Progenitor cell of endocrine pancreas (in vitro differentiated cells): ENCODE measurements at regions not wholly inside any gene's neighbourhood (a gene's known extent, or its start where the extent isn't known, plus 50 kb on each side); places are given as distances from the start of the nearest gene placed in this dataset.

ENCODE experiments used
- DNase-seq: peaks from one replicate; pipeline ENCODE4 v3.0.0; 2021; ENCODE audit warnings: low spot score; ENCODE audit not compliant: unreplicated experiment
- H3K27ac Mint-ChIP-seq: 2 replicates; pipeline ENCODE4 v1.8.0; 2021; ENCODE audit warnings: mild to moderate bottlenecking, moderate library complexity, mixed read lengths
- H3K27me3 Mint-ChIP-seq: 2 replicates; pipeline ENCODE4 v1.8.0; 2021; ENCODE audit warnings: mixed read lengths
- H3K36me3 Mint-ChIP-seq: 2 replicates; pipeline ENCODE4 v1.8.0; 2022; ENCODE audit warnings: mixed read lengths; ENCODE audit not compliant: insufficient read depth
- H3K4me1 Mint-ChIP-seq: 2 replicates; pipeline ENCODE4 v1.8.0; 2021; ENCODE audit warnings: low read depth, mixed read lengths
- H3K4me3 Mint-ChIP-seq: 2 replicates; pipeline ENCODE4 v1.8.0; 2021; ENCODE audit warnings: low read depth, mild to moderate bottlenecking, moderate library complexity, mixed read lengths
- H3K9me3 Mint-ChIP-seq: 2 replicates; pipeline ENCODE4 v1.8.0; 2021; ENCODE audit warnings: low read depth, mixed read lengths
- TF ChIP-seq, protein P1 (sequence below): fragments of 200-600 bp; sonication (generic); IDR thresholded peaks from one replicate; pipeline ENCODE4 v1.5.0; 2021; ENCODE audit warnings: antibody characterized with exemption, mild to moderate bottlenecking; ENCODE audit not compliant: unreplicated experiment

DNA sequence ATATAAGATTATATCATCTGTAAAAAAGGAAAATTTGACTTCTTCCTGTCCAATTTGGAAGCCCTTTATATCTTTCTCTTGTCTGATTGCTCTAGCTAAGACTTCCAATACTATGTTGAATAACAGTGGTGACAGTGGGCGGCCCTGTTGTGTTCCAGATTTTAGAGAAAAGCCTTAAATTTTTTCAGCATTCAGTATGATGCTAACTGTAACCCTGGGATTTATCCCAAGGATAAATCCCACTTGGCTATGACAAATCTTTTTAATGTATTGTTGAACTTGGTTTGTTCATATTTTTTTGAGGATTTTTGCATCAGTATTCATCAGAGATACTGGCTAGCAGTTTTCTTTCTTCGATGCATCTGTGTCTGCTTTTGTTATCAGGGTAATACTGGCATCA, 217.2 kb upstream of the ARSJ start:
- TF ChIP-seq, protein P1, sequence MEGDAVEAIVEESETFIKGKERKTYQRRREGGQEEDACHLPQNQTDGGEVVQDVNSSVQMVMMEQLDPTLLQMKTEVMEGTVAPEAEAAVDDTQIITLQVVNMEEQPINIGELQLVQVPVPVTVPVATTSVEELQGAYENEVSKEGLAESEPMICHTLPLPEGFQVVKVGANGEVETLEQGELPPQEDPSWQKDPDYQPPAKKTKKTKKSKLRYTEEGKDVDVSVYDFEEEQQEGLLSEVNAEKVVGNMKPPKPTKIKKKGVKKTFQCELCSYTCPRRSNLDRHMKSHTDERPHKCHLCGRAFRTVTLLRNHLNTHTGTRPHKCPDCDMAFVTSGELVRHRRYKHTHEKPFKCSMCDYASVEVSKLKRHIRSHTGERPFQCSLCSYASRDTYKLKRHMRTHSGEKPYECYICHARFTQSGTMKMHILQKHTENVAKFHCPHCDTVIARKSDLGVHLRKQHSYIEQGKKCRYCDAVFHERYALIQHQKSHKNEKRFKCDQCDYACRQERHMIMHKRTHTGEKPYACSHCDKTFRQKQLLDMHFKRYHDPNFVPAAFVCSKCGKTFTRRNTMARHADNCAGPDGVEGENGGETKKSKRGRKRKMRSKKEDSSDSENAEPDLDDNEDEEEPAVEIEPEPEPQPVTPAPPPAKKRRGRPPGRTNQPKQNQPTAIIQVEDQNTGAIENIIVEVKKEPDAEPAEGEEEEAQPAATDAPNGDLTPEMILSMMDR: no peak
- H3K9me3 Mint-ChIP-seq: peaks cover 21% of the 10 kb centered on the region

DNA sequence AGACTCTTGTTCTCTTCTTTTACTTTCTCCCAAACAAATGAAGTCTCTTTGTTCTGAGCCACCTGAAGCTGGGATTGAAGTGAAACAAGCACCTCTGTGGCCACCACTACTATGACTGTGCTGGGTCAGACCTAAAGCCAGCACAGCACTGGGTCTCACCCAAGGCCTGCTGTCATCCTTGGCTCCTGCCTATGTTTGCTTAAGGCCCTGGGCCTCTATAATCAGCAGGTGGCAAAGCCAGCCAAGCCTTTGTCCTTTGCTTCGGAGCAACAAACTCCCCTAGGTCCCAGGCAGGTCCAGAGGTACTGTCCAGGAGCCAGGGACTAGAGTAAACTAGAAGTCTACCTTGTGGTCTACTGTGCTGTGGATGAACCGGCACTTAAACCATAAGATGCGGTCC, 220.6 kb upstream of the ARSJ start:
- Mint-ChIP-seq H3K9me3 (peaks cover 21% of the 10 kb centered on the region), H3K4me3 (no peak overlapping the region), H3K4me1 (no peaks in the 10 kb centered on the region), H3K36me3 (no peaks in the 10 kb centered on the region), H3K27ac (no peak overlapping the region), H3K27me3 (no peaks in the 10 kb centered on the region)
- DNase-seq: no peak
- TF ChIP-seq, protein P1: no peak

More for the DNA sequence above, 217.2 kb upstream of the ARSJ start:
- no peak for DNase-seq
- H3K4me1 Mint-ChIP-seq: peaks cover 3% of the 10 kb centered on the region
- H3K36me3 Mint-ChIP-seq: no peaks in the 10 kb centered on the region
- H3K27ac Mint-ChIP-seq: no peak overlapping the region
- no peak overlapping the region for H3K4me3 Mint-ChIP-seq
- no peaks in the 10 kb centered on the region for H3K27me3 Mint-ChIP-seq

DNA sequence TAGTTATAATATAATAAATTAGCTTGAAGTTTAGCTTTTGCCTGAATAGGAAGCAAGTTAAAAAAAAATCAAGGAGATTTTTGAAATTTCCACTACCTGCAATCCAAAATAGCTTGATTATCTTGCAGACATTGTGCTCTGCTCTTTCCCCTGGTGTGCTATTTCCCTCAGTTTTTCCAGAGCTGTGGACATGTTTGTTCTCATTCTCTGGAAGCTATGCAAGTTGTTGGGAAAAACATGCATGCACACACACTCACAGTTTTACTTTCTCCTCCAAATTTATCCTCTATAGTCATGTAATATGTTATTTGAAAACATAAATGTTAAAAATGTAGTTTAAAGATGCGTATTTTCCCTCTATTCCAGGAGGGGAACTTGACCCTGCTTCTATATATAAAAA, 225.8 kb upstream of the ARSJ start:
- H3K9me3 Mint-ChIP-seq: no peaks in the 10 kb centered on the region
- H3K4me3 Mint-ChIP-seq: no peak overlapping the region
- no peak for DNase-seq
- no peaks in the 10 kb centered on the region for H3K27me3 Mint-ChIP-seq
- no peak overlapping the region for H3K27ac Mint-ChIP-seq
- peaks cover 1% of the 10 kb centered on the region for H3K4me1 Mint-ChIP-seq
- H3K36me3 Mint-ChIP-seq: no peaks in the 10 kb centered on the region
- TF ChIP-seq, protein P1: no peak

DNA sequence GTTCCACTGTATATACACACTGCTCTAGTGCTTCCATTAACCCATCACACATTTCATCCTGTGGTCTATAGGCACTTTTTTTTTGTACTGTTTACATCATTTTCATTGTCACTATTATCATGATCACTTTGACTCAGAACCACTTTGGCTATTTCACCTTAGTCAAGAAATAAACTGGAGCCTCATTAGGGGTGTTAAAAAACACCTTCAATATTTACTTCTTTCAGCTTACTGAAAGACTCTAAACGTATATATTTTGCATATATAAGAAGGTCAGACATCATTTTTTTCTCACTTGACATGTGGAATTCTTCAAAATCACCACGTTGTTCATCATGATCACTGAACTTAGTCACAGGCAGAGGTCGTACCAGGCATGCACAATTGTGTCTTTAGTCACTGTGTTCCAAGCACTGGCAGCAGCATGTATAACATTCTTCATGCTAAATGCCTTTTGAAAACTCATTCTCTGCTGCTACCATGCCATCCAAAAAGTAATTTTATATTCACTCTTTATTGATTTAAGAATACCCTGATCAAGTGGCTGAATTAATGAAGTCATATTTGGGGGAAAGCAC, 229.2 kb upstream of the ARSJ start:
- Mint-ChIP-seq H3K27me3 (no peaks in the 10 kb centered on the region), H3K36me3 (no peaks in the 10 kb centered on the region), H3K27ac (no peak overlapping the region), H3K4me3 (no peak overlapping the region), H3K9me3 (no peaks in the 10 kb centered on the region), H3K4me1 (peaks cover 1% of the 10 kb centered on the region)
- DNase-seq: no peak
- TF ChIP-seq, protein P1: no peak

DNA sequence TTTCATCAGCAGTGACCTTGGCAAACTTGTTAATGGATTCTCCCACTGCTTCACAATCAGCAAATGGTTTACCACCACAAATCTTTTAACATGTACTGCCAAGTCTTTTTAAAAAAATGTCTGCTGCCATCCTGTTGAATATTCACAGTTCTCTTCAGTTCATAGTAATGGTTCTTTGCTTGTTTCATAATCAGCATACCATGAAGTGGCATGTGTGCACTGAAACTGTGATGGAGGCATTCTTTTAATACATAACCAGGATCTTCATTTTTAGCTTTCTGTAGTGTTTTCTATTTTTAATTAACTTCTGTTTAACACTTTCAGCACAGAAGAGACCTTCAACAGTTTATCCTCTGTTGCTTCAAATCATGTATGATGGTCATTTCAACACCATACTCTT, 230.1 kb upstream of the ARSJ start:
- H3K27ac Mint-ChIP-seq: no peak overlapping the region
- TF ChIP-seq, protein P1: no peak
- H3K4me3 Mint-ChIP-seq: no peak overlapping the region
- peaks cover 2% of the 10 kb centered on the region for H3K9me3 Mint-ChIP-seq
- no peak for DNase-seq
- H3K27me3 Mint-ChIP-seq: no peaks in the 10 kb centered on the region
- H3K36me3 Mint-ChIP-seq: no peaks in the 10 kb centered on the region
- peaks cover 1% of the 10 kb centered on the region for H3K4me1 Mint-ChIP-seq
